Mucosa of descending colon (tissue), 3 donors: ENCODE measurements at regions not wholly inside any gene's neighbourhood (a gene's known extent, or its start where the extent isn't known, plus 50 kb on each side); places are given as distances from the start of the nearest gene placed in this dataset.
"Not testable (repeated sequence)": the region's sequence is repeated elsewhere in the genome, so short reads cannot be mapped to it uniquely, and the experiment has no call there.

Experiments used
- ATAC-seq: fragments of 200-7000 bp; cut with Tn5 transposase; one replicate; pipeline ENCODE4 v1.9.1; 2020; ENCODE audit warnings: mild to moderate bottlenecking, moderate library complexity
- DNase-seq, 3 donors: peaks; one replicate each; pipeline ENCODE4 v3.0.0-alpha.2; 2020
- H3K36me3 ChIP-seq: fragments of 200-600 bp; one replicate; pipeline ENCODE4 v1.8.0; 2021; ENCODE audit warnings: low read depth, mild to moderate bottlenecking
- H3K4me1 ChIP-seq: fragments of 200-600 bp; one replicate; pipeline ENCODE4 v1.8.0; 2021; ENCODE audit warnings: low read depth, mild to moderate bottlenecking
- H3K4me3 ChIP-seq: fragments of 200-600 bp; one replicate; pipeline ENCODE4 v1.8.0; 2021; ENCODE audit warnings: mild to moderate bottlenecking
- H3K9me3 ChIP-seq: fragments of 200-600 bp; one replicate; pipeline ENCODE4 v1.8.0; 2021; ENCODE audit warnings: mild to moderate bottlenecking
- intact Hi-C, 2 donors: fragments of 100-400 bp; cut with DNase I in 1 of 2; cut with micrococcal nuclease in 1 of 2; formaldehyde crosslinking; loops; one replicate each; pipeline versions ENCODE4 v1.11.0 to v1.11.1; 2022; cut with DNase I, micrococcal nuclease
- TF ChIP-seq, protein P1 (sequence below): fragments of 200-600 bp; IDR thresholded peaks from one replicate; pipeline ENCODE4 v1.8.0; 2022; ENCODE audit warnings: antibody characterized with exemption, mild to moderate bottlenecking
- donor health status: DM: no; HTN: no; CAD: no; lungs with moderate emphysema.
- donor health status: DM: no; HTN: no; CAD: no.
- donor health status: DM: no; HTN: yes; CAD: no.

DNA sequence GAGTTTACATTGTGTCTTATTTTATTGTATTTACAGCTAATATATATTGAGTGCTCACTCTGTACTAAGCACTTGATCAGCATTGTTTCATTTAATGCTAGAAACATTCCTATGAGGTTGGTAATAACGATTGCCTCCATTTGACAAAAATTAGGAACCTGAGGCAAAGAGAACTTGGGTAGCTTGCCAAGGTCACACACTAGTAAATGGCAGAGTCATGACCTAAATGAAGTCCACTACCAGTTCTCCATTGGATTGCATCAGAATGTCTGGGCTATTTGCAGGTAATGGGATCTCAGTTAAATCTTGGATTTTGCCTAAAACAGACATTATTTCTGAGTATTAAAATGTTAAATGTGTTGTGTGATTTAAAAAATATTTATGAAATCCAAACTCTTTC lies 65.8 kb upstream of the CRIM1 start:
- intact Hi-C loops: no loop called here
- TF ChIP-seq, protein P1, sequence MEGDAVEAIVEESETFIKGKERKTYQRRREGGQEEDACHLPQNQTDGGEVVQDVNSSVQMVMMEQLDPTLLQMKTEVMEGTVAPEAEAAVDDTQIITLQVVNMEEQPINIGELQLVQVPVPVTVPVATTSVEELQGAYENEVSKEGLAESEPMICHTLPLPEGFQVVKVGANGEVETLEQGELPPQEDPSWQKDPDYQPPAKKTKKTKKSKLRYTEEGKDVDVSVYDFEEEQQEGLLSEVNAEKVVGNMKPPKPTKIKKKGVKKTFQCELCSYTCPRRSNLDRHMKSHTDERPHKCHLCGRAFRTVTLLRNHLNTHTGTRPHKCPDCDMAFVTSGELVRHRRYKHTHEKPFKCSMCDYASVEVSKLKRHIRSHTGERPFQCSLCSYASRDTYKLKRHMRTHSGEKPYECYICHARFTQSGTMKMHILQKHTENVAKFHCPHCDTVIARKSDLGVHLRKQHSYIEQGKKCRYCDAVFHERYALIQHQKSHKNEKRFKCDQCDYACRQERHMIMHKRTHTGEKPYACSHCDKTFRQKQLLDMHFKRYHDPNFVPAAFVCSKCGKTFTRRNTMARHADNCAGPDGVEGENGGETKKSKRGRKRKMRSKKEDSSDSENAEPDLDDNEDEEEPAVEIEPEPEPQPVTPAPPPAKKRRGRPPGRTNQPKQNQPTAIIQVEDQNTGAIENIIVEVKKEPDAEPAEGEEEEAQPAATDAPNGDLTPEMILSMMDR: no peak

DNA sequence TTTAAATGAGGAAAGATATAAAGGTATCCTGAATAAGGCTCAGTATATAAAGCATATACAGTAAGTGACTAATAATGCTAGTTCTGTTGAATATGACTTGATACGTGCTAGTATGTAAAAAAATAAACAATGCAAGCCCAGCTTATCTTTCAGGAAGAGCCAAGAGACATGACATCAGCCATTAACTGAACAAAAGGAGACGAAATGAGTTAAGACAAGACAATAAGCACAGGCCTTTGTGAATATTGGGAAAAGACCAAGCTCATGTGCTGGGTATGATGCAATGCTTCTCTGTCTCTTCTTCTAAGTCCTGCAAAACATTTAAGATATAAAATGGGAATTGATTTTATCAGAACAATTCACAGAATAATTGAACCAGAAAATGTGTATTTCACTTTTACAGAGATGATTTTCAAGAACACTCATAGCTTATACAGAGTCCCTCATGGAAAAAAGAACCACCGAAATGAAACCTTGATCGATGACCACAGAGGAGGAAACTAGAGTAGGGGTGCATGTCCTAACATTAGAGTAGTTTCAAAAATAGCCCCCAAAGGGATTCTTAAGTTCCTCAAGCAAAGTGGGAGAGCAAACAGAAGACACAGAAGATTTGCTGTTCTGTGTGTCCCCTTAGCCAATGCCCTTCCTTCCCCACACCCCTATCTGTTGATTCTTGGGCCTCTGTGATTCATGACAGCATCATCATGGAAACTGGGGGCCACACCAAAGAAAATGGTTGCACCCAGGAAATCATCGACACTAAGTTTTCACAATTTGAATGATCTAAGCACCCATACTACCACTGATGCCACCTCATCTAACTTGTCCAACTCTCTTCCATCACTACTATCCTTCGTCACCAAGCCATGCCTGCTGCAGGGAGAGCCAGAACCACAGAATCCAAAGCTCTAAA lies 68.0 kb upstream of the CRIM1 start:
- no peaks in the 10 kb centered on the region for H3K36me3 ChIP-seq
- TF ChIP-seq, protein P1: no peak
- intact Hi-C loops: no loop called here
- H3K9me3 ChIP-seq: no peaks in the 10 kb centered on the region
- DNase-seq (no peak), ATAC-seq (no peak)
- no peaks in the 10 kb centered on the region for H3K4me1 ChIP-seq
- H3K4me3 ChIP-seq: no peak overlapping the region

More for the DNA sequence above, 65.8 kb upstream of the CRIM1 start:
- Histone ChIP-seq H3K36me3 (no peaks in the 10 kb centered on the region), H3K4me1 (no peaks in the 10 kb centered on the region), H3K4me3 (no peak overlapping the region), H3K9me3 (no peaks in the 10 kb centered on the region)
- no peak for DNase-seq
- no peak for ATAC-seq

DNA sequence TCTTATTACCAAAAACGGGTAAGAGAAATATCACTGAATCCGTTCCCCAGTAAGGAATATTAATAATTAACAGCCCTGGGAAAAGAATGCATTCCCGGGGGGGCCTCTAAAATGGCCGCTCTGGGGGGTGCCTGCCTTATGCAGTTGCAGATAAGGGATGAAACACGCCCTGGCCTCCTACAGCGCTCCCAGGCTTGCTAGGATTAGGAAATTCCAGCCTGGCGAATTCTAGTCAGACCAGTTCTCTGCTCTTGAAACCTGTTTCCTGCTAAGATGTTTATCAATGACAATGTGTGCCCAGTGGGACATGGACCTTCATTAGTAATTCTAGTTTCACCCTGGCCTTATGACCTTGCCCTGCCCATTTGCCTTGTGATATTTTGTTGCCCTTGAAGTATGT lies 76.1 kb upstream of the CRIM1 start:
- H3K4me3 ChIP-seq, DNase-seq, intact Hi-C loops, H3K4me1 ChIP-seq, H3K36me3 ChIP-seq, H3K9me3 ChIP-seq, ATAC-seq: not testable (repeated sequence)

DNA sequence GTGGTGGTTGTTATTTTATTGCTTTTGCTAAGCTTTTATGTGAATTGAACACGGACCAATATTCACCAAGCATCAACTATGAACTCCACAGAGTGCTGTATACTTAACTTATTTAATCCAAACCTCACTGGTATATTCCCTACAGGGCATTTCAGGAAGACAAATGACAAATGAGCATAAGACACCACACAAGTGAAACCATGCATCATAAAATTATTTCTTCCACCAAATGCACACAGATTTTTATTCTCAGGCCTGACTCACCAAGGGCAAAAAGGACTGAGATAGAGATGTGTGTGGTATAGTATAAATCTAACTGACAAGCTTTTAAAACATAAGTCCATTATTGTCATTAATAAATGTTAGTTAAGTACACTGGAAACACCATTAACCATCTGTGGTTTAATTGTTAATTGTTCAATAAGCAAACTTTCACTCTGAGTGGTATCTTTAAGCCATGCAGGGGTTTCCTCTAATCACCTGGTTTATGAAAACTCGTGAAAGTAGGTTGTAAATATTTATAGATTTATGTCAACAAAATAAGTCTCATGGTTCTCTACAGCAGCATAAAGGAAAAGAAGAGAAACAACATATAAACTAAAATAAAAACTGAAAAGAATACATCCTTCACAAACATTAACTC lies 77.6 kb upstream of the CRIM1 start:
- Histone ChIP-seq H3K4me1 (no peaks in the 10 kb centered on the region), H3K9me3 (no peaks in the 10 kb centered on the region), H3K36me3 (no peaks in the 10 kb centered on the region), H3K4me3 (no peak overlapping the region)
- ATAC-seq (no peak), DNase-seq (no peak)
- intact Hi-C loops: no loop called here
- TF ChIP-seq, protein P1: no peak

DNA sequence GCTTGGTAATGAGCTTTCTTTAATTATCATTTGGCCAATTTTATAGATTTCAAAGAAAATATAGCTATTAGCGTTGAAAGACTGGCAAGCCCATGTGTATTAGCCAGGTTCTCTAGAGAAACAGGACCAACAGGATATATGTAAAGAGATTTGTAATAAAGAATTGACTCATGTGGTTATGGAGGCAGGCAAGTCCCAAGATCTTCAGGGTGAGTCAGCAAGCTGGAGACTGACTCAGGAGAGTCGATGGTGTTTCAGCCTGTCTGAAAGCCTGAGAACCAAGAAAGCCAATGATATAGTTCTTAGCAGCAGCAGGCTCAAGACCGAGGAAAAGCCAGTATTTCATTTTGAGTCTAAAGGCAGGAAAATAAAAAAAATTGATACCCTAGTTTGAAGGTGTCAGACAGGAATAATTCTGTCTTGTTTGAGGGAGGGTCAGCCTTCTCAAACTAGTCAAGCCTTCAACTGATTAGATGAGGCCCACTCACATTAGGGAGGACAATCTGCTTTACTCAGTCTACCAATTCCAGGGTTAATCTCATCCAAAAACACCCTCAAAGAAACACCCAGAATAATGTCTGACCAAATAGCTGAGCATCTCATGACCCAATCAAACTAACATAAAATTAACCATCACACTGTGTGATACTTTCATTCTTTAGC lies 78.3 kb upstream of the CRIM1 start:
- TF ChIP-seq, protein P1: no peak
- no peak for ATAC-seq
- intact Hi-C loops: no loop called here

DNA sequence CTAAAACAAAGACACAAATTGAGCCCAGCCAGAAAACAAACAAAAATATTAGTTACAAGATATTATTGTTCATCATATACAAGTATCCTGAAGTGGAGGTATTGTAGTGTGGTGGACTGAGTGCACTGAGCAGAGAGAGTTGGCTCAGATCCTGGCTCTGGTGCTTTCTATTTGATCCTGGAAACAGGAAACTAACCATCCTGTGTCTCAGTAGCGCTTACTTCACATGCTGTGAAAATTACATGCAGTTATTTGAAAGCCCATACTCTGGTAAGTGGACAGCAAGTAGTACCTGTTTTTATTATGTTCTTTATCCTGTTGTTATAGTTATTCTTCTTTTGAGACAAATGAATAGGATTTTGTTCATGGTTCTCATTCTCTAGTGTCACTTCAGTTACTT lies 84.3 kb upstream of the CRIM1 start:
- intact Hi-C loops: no loop called here
- TF ChIP-seq, protein P1: no peak
- no peak overlapping the region for H3K4me3 ChIP-seq
- DNase-seq: no peak
- H3K36me3 ChIP-seq: no peaks in the 10 kb centered on the region
- H3K4me1 ChIP-seq: no peaks in the 10 kb centered on the region
- no peak for ATAC-seq
- H3K9me3 ChIP-seq: peaks cover 2% of the 10 kb centered on the region

More for the DNA sequence above, 78.3 kb upstream of the CRIM1 start:
- H3K4me3 ChIP-seq: no peak overlapping the region
- no peaks in the 10 kb centered on the region for H3K4me1 ChIP-seq
- DNase-seq: no peak
- no peaks in the 10 kb centered on the region for H3K9me3 ChIP-seq
- H3K36me3 ChIP-seq: no peaks in the 10 kb centered on the region
